K562 (cell line): ENCODE measurements at regions not wholly inside any gene's neighbourhood (a gene's known extent, or its start where the extent isn't known, plus 50 kb on each side); places are given as distances from the start of the nearest gene placed in this dataset.

Experiments used
- EP300 ChIP-seq: IDR thresholded peaks from 2 replicates; pipeline ENCODE4 v1.6.1; 2012; ENCODE audit warnings: low read length, improper control_type of control experiment
- ETV6 ChIP-seq, 3 experiments: fragments of 150-350 bp in 1 of 3; sonication (generic) in 1 of 3; formaldehyde crosslinking in 1 of 3; IDR thresholded peaks; 2 replicates each; pipeline versions ENCODE4 v1.6.1 to v1.8.0; 2014 to 2022; ENCODE audit warnings: borderline replicate concordance in 2 of 3, low read depth in 2 of 3, antibody characterized with exemption in 1 of 3, low read length in 1 of 3, mild to moderate bottlenecking in 1 of 3, missing genetic modification reagents in 1 of 3
- POLR2A ChIP-seq: fragments of 450-650 bp; conservative IDR thresholded peaks from 2 replicates; pipeline ENCODE4 v1.6.1; 2016
- TF ChIP-seq, protein P1 (sequence below), 3 experiments: IDR thresholded peaks in 2 of 3; conservative IDR thresholded peaks in 1 of 3; 2 replicates each; pipeline ENCODE4 v1.5.1; 2011 to 2012; ENCODE audit warnings: low read length in 3 of 3, mild to moderate bottlenecking in 3 of 3, control low read depth in 2 of 3, improper control_type of control experiment in 1 of 3, inconsistent platforms in 1 of 3, low read depth in 1 of 3, mixed read lengths in 1 of 3, moderate library complexity in 1 of 3; ENCODE audit not compliant: insufficient read depth in 2 of 3
- TF ChIP-seq, protein P2 (sequence below): fragments of 150-350 bp; conservative IDR thresholded peaks from 2 replicates; pipeline ENCODE4 v1.6.1; 2014; ENCODE audit warnings: low read length
- TF ChIP-seq, protein P3 (sequence below): sonication (generic); formaldehyde crosslinking; IDR thresholded peaks from 2 replicates; pipeline ENCODE4 v1.8.1; 2023; ENCODE audit warnings: mild to moderate bottlenecking, missing genetic modification reagents
- TF ChIP-seq, protein P4 (sequence below): sonication (generic); formaldehyde crosslinking; IDR thresholded peaks from 2 replicates; pipeline ENCODE4 v1.9.0; 2022; ENCODE audit warnings: mild to moderate bottlenecking, missing genetic modification reagents
- TF ChIP-seq, protein P5 (sequence below): fragments of 250-450 bp; sonication (Bioruptor Pico); IDR thresholded peaks from 2 replicates; pipeline ENCODE4 v1.5.1; 2021; ENCODE audit warnings: mild to moderate bottlenecking

DNA sequence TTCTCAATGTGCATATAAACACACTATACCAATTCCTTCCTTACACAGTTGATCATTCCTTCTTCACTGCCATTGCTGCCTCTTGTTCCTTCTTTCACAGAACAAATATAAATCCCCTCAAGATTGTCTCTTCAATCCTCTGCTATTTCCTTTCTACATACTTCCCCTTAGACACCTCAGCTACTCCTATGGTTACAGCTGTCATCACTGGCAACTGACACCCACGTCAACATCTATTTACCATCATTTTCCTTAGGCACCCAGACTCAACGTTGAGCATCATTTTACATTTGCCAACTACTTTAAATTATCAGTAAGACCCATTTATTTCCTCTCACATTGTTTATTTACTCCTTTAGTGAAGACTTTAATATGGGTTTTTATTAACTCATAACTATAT lies 488.8 kb upstream of the FSHR start:
- TF ChIP-seq, protein P1, sequence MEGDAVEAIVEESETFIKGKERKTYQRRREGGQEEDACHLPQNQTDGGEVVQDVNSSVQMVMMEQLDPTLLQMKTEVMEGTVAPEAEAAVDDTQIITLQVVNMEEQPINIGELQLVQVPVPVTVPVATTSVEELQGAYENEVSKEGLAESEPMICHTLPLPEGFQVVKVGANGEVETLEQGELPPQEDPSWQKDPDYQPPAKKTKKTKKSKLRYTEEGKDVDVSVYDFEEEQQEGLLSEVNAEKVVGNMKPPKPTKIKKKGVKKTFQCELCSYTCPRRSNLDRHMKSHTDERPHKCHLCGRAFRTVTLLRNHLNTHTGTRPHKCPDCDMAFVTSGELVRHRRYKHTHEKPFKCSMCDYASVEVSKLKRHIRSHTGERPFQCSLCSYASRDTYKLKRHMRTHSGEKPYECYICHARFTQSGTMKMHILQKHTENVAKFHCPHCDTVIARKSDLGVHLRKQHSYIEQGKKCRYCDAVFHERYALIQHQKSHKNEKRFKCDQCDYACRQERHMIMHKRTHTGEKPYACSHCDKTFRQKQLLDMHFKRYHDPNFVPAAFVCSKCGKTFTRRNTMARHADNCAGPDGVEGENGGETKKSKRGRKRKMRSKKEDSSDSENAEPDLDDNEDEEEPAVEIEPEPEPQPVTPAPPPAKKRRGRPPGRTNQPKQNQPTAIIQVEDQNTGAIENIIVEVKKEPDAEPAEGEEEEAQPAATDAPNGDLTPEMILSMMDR (IDR thresholded peaks at IDR 0.05 in 2 of 3, conservative IDR thresholded peaks at IDR 0.05 in 1 of 3; ENCODE audit: insufficient read depth in 2 of 3, low read depth in 1 of 3, low read length in 3 of 3) = no peak
- TF ChIP-seq, protein P2, sequence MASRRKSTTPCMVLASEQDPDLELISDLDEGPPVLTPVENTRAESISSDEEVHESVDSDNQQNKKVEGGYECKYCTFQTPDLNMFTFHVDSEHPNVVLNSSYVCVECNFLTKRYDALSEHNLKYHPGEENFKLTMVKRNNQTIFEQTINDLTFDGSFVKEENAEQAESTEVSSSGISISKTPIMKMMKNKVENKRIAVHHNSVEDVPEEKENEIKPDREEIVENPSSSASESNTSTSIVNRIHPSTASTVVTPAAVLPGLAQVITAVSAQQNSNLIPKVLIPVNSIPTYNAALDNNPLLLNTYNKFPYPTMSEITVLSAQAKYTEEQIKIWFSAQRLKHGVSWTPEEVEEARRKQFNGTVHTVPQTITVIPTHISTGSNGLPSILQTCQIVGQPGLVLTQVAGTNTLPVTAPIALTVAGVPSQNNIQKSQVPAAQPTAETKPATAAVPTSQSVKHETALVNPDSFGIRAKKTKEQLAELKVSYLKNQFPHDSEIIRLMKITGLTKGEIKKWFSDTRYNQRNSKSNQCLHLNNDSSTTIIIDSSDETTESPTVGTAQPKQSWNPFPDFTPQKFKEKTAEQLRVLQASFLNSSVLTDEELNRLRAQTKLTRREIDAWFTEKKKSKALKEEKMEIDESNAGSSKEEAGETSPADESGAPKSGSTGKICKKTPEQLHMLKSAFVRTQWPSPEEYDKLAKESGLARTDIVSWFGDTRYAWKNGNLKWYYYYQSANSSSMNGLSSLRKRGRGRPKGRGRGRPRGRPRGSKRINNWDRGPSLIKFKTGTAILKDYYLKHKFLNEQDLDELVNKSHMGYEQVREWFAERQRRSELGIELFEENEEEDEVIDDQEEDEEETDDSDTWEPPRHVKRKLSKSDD = no peak
- TF ChIP-seq POLR2A = no peak
- TF ChIP-seq, protein P3, sequence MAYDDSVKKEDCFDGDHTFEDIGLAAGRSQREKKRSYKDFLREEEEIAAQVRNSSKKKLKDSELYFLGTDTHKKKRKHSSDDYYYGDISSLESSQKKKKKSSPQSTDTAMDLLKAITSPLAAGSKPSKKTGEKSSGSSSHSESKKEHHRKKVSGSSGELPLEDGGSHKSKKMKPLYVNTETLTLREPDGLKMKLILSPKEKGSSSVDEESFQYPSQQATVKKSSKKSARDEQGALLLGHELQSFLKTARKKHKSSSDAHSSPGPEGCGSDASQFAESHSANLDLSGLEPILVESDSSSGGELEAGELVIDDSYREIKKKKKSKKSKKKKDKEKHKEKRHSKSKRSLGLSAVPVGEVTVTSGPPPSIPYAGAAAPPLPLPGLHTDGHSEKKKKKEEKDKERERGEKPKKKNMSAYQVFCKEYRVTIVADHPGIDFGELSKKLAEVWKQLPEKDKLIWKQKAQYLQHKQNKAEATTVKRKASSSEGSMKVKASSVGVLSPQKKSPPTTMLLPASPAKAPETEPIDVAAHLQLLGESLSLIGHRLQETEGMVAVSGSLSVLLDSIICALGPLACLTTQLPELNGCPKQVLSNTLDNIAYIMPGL = no peak
- TF ChIP-seq, protein P4, sequence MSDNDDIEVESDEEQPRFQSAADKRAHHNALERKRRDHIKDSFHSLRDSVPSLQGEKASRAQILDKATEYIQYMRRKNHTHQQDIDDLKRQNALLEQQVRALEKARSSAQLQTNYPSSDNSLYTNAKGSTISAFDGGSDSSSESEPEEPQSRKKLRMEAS (CRISPR knock-in tag) = no peak
- no peak for TF ChIP-seq ETV6 (IDR thresholded peaks at IDR 0.05; ENCODE audit: borderline replicate concordance in 1 of 2, low read depth in 2 of 2, low read length in 1 of 2)
- TF ChIP-seq ETV6 (CRISPR knock-in tag; IDR thresholded peaks at IDR 0.05; ENCODE audit: borderline replicate concordance) = no peak
- TF ChIP-seq EP300 = no peak
- TF ChIP-seq, protein P5, sequence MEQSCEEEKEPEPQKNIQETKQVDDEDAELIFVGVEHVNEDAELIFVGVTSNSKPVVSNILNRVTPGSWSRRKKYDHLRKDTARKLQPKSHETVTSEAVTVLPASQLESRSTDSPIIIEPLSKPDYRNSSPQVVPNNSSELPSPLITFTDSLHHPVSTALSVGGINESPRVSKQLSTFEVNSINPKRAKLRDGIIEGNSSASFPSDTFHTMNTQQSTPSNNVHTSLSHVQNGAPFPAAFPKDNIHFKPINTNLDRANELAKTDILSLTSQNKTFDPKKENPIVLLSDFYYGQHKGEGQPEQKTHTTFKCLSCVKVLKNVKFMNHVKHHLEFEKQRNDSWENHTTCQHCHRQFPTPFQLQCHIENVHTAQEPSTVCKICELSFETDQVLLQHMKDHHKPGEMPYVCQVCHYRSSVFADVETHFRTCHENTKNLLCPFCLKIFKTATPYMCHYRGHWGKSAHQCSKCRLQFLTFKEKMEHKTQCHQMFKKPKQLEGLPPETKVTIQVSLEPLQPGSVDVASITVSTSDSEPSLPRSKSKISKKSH (CRISPR knock-in tag) = no peak
